GM18907 (cell line): ENCODE measurements at regions not wholly inside any gene's neighbourhood (a gene's known extent, or its start where the extent isn't known, plus 50 kb on each side); places are given as distances from the start of the nearest gene placed in this dataset.
"Not testable (repeated sequence)": the region's sequence is repeated elsewhere in the genome, so short reads cannot be mapped to it uniquely, and the experiment has no call there.

Experiments
- ATAC-seq: cut with Tn5 transposase; IDR thresholded peaks from one replicate; pipeline ENCODE4 v1.9.1; 2021; ENCODE audit warnings: mild to moderate bottlenecking, moderate library complexity; ENCODE audit not compliant: unreplicated experiment

GRCh38 chr2:210860276-210860675, 303.9 kb downstream of the CPS1 start:
- ATAC-seq = no peak

GRCh38 chr2:210861038-210861665, 304.8 kb downstream of the CPS1 start:
- no peak for ATAC-seq

GRCh38 chr2:210862283-210863065, 306.1 kb downstream of the CPS1 start:
- ATAC-seq = no peak

- no peak for ATAC-seq
These were observed 306.9 kb downstream of the CPS1 start for GRCh38 chr2:210863283-210863682.

GRCh38 chr2:210871566-210871965, 315.2 kb downstream of the CPS1 start:
- ATAC-seq = not testable (repeated sequence)

- no peak for ATAC-seq
These were observed 317.2 kb downstream of the CPS1 start for GRCh38 chr2:210873631-210874030.

GRCh38 chr2:210884227-210884626, 327.8 kb downstream of the CPS1 start:
- ATAC-seq = no peak

GRCh38 chr2:210888035-210888434, 331.6 kb downstream of the CPS1 start:
- no peak for ATAC-seq

- ATAC-seq = no peak
These were observed 338.7 kb downstream of the CPS1 start for GRCh38 chr2:210895132-210895531.

GRCh38 chr2:210899131-210899530, 342.7 kb downstream of the CPS1 start:
- no peak for ATAC-seq

GRCh38 chr2:210901326-210901725, 344.9 kb downstream of the CPS1 start:
- no peak for ATAC-seq

- no peak for ATAC-seq
These were observed 356.4 kb downstream of the CPS1 start for GRCh38 chr2:210912779-210913178.

- no peak for ATAC-seq
These were observed 357.1 kb downstream of the CPS1 start for GRCh38 chr2:210913461-210913860.

GRCh38 chr2:210915912-210916311, 359.5 kb downstream of the CPS1 start:
- no peak for ATAC-seq

GRCh38 chr2:210917465-210917864, 361.1 kb downstream of the CPS1 start:
- no peak for ATAC-seq

- no peak for ATAC-seq
These were observed 362.7 kb downstream of the CPS1 start for GRCh38 chr2:210919128-210919527.

- ATAC-seq = no peak
These were observed 366.0 kb downstream of the CPS1 start for GRCh38 chr2:210922419-210922818.

GRCh38 chr2:210928714-210929113, 372.3 kb downstream of the CPS1 start:
- no peak for ATAC-seq

GRCh38 chr2:210938228-210938627, 381.8 kb downstream of the CPS1 start:
- ATAC-seq = no peak

GRCh38 chr2:210946395-210946794, 390.0 kb downstream of the CPS1 start:
- no peak for ATAC-seq

- not testable (repeated sequence) for ATAC-seq
These were observed 394.1 kb downstream of the CPS1 start for GRCh38 chr2:210950434-210951060.

- no peak for ATAC-seq
These were observed 398.0 kb downstream of the CPS1 start for GRCh38 chr2:210954386-210954907.
